Spleen (tissue), 11 donors: ENCODE measurements at regions not wholly inside any gene's neighbourhood (a gene's known extent, or its start where the extent isn't known, plus 50 kb on each side); places are given as distances from the start of the nearest gene placed in this dataset.

Experiments
- DNase-seq: peaks from one replicate; pipeline ENCODE4 v3.0.0-alpha.2; 2020
- H3K27ac ChIP-seq, 8 donors: fragments of 200-600 bp; sonication (generic) in 7 of 8; 1 replicate in 4 of 8; 2 replicates in 4 of 8; pipeline versions ENCODE4 v1.5.0 to v1.8.0; 2016 to 2021; ENCODE audit warnings: inconsistent platforms in 4 of 8, mild to moderate bottlenecking in 4 of 8, moderate library complexity in 1 of 8
- H3K27me3 ChIP-seq, 7 donors: fragments of 200-600 bp; sonication (generic) in 6 of 7; replicated peaks in 1 of 7; 1 replicate in 4 of 7; 2 replicates in 3 of 7; pipeline versions ENCODE4 v1.5.0 to v1.8.0; 2016 to 2021; ENCODE audit warnings: inconsistent platforms in 3 of 7, mild to moderate bottlenecking in 1 of 7
- H3K36me3 ChIP-seq, 6 donors: fragments of 200-600 bp; sonication (generic) in 5 of 6; 1 replicate in 4 of 6; 2 replicates in 2 of 6; pipeline versions ENCODE4 v1.5.0 to v1.8.0; 2016 to 2021; ENCODE audit warnings: inconsistent platforms in 2 of 6
- H3K4me1 ChIP-seq, 6 donors: fragments of 200-600 bp; sonication (generic) in 5 of 6; 1 replicate in 3 of 6; 2 replicates in 3 of 6; pipeline versions ENCODE4 v1.5.0 to v1.8.0; 2016 to 2021; ENCODE audit warnings: inconsistent platforms in 3 of 6
- H3K4me3 ChIP-seq, 8 donors: fragments of 200-600 bp; sonication (generic) in 7 of 8; 1 replicate in 4 of 8; 2 replicates in 4 of 8; pipeline versions ENCODE4 v1.5.0 to v1.8.0; 2016 to 2021; ENCODE audit warnings: inconsistent platforms in 4 of 8, mild to moderate bottlenecking in 4 of 8, moderate library complexity in 2 of 8
- H3K9me3 ChIP-seq, 8 donors: fragments of 200-600 bp; sonication (generic) in 7 of 8; 1 replicate in 4 of 8; 2 replicates in 4 of 8; pipeline versions ENCODE4 v1.5.0 to v1.8.0; 2016 to 2021; ENCODE audit warnings: inconsistent platforms in 4 of 8
- CTCF ChIP-seq, 11 experiments: fragments of 200-600 bp in 7 of 11; fragments of 450-650 bp in 4 of 11; sonication (generic) in 4 of 11; IDR thresholded peaks in 8 of 11; conservative IDR thresholded peaks in 3 of 11; 1 replicate in 7 of 11; 2 replicates in 4 of 11; pipeline versions ENCODE4 v1.4.0 to v1.8.0; 2016 to 2021; ENCODE audit warnings: antibody characterized with exemption in 11 of 11, inconsistent platforms in 4 of 11, mild to moderate bottlenecking in 1 of 11
- POLR2A ChIP-seq, 3 donors: fragments of 450-650 bp; IDR thresholded peaks; one replicate each; pipeline ENCODE4 v1.5.1; 2017; ENCODE audit warnings: antibody characterized with exemption in 3 of 3, mild to moderate bottlenecking in 1 of 3
- POLR2AphosphoS5 ChIP-seq, 3 donors: sonication (generic); formaldehyde crosslinking; IDR thresholded peaks; one replicate each; pipeline ENCODE4 v1.5.1; 2017; ENCODE audit warnings: antibody characterized with exemption in 3 of 3
- WGBS, 5 donors: extraction: QIAGEN DNeasy Blood & Tissue Kit in 3 of 5; methylation state at CpG; one replicate each; pipeline versions ENCODE4 v1.1.5 to v1.1.7; 2013 to 2018; 5-methylcytosine and 5-hydroxymethylcytosine counted together
- intact Hi-C: fragments of 100-400 bp; cut with DNase I; formaldehyde crosslinking; loops from one replicate; pipeline ENCODE4 v1.15.0; 2023; ENCODE audit warnings: low total_unique reads
- donor health status: healthy with polysubstance abuse.
- donor health status: DM: no; HTN: no; CAD: no; lungs with moderate emphysema.
- donor health status: DM: no; HTN: no; CAD: no.
- donor health status: Bipolar disorder and iron deficiency.
- donor health status: healthy.
- donor health status: DM: no; HTN: no; CAD: no.
- donor health status: DM: yes; HTN: yes; CAD: no.

DNA sequence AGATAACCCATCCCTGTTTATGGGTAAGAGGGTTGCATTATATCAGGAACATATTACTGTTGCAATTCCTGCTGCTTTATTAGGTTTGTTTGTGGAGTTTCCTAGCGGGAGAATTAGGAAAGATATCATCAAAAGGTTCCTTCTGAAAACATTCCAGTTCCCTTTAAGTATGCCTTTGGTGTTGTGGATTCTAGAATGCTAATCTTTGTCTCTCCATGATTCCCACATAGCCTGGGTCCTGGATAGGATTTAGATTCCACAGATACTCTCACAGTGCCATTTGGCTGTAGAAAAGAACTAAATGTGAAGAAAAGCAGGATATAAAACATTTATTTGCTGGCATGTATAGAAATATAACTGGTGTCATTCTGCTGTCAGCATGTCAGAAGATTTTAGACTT, 338.7 kb downstream of the PCDH18 start:
- intact Hi-C loops = no loop called here

DNA sequence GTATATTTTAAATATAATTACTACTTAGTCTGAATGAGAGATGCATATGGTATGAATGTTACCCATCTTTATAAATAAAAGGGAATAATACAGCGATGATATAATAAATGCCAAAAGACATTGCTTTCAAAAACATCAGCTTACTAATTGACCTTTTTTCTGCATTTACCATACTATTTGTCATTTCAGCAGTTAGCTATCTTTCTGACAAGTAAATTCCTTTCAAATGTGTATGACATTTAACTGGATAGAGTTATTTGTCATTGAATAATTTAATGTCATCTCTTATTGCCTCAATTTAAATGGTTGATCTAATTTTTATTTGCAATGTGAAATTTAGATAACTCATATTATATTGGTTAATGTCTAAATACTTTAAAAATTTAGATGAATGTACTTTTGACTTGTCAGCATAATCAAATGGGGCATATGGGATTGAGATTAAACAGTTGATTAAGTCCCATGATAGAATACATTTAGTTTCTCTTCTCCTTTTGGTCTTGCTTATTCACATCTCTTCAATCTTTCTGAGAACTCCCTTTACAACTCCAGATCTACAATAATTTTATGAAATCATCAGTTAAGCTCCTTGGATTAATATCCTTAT, 350.9 kb downstream of the PCDH18 start:
- H3K27ac ChIP-seq = no peak overlapping the region

More for the DNA sequence above, 338.7 kb downstream of the PCDH18 start:
- no peak overlapping the region for H3K4me3 ChIP-seq
- no peaks in the 10 kb centered on the region for H3K36me3 ChIP-seq
- no peak for TF ChIP-seq CTCF (IDR thresholded peaks at IDR 0.05 in 8 of 11, conservative IDR thresholded peaks at IDR 0.05 in 3 of 11)
- no peak for TF ChIP-seq POLR2A (IDR thresholded peaks at IDR 0.05)
- no peak for TF ChIP-seq POLR2AphosphoS5 (IDR thresholded peaks at IDR 0.05)
- WGBS, 5 donors = 44 to 78% (median 65%) methylated on average over 1 of the region's 1 CpG
- no peaks in the 10 kb centered on the region for H3K27me3 ChIP-seq
- no peak for DNase-seq
- no peaks in the 10 kb centered on the region for H3K4me1 ChIP-seq
- H3K9me3 ChIP-seq = peaks cover 0 to 9% (median 0%) of the 10 kb centered on the region in 8 donors
- H3K27ac ChIP-seq = no peak overlapping the region

DNA sequence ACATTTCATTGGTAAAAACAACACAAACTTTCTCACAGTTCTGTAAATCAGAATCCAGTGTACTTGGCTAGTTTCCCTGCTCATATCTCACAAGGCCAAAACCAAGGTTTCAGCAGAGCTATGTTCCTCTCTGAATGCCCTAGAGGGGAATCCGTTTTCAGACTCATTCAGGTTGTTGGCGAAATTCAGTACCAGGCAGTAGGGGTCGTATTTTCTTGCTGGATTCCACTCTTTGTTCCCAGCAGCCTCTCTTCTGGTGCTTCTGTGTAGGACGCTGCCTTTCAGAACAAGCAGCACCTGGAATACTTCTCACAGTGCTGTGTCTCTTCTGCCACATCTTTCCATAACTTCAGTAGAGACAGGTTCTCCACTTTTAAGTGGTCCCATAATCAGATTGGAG, 351.9 kb downstream of the PCDH18 start:
- Histone ChIP-seq H3K36me3 (no peaks in the 10 kb centered on the region), H3K27ac (no peak overlapping the region), H3K27me3 (no peaks in the 10 kb centered on the region), H3K9me3 (peaks cover 0 to 11% (median 0%) of the 10 kb centered on the region in 8 donors), H3K4me1 (no peaks in the 10 kb centered on the region), H3K4me3 (no peak overlapping the region)
- TF ChIP-seq CTCF (IDR thresholded peaks at IDR 0.05 in 8 of 11, conservative IDR thresholded peaks at IDR 0.05 in 3 of 11) = peak in 1 of 11 experiments; percentile 34
- no peak for TF ChIP-seq POLR2A (IDR thresholded peaks at IDR 0.05)
- 37 to 58% (median 48%) methylated on average over 4 of the region's 4 CpGs for WGBS, 5 donors
- intact Hi-C loops = no loop called here
- DNase-seq = no peak

More for the DNA sequence above, 350.9 kb downstream of the PCDH18 start:
- Histone ChIP-seq H3K36me3 (no peaks in the 10 kb centered on the region), H3K9me3 (peaks cover 0 to 11% (median 0%) of the 10 kb centered on the region in 8 donors), H3K4me3 (no peak overlapping the region), H3K27me3 (no peaks in the 10 kb centered on the region), H3K4me1 (no peaks in the 10 kb centered on the region)
- WGBS, 5 donors = 77 to 95% (median 85%) methylated on average over 1 of the region's 1 CpG
- intact Hi-C loops = no loop called here
- DNase-seq = no peak
- TF ChIP-seq CTCF (IDR thresholded peaks at IDR 0.05 in 8 of 11, conservative IDR thresholded peaks at IDR 0.05 in 3 of 11) (no peak), POLR2AphosphoS5 (IDR thresholded peaks at IDR 0.05) (no peak), POLR2A (IDR thresholded peaks at IDR 0.05) (no peak)

GRCh38 chr4:137156807-137157206, 375.5 kb downstream of the PCDH18 start:
- H3K27me3 ChIP-seq = no peaks in the 10 kb centered on the region
- no peaks in the 10 kb centered on the region for H3K9me3 ChIP-seq
- H3K4me3 ChIP-seq = no peak overlapping the region
- no peaks in the 10 kb centered on the region for H3K4me1 ChIP-seq
- no peak overlapping the region for H3K27ac ChIP-seq
- no peaks in the 10 kb centered on the region for H3K36me3 ChIP-seq
- TF ChIP-seq POLR2AphosphoS5 (IDR thresholded peaks at IDR 0.05) (no peak), POLR2A (IDR thresholded peaks at IDR 0.05) (no peak), CTCF (IDR thresholded peaks at IDR 0.05 in 8 of 11, conservative IDR thresholded peaks at IDR 0.05 in 3 of 11) (no peak)
- intact Hi-C loops = no loop called here
- WGBS, 5 donors = 44 to 50% (median 48%) methylated on average over 1 of the region's 1 CpG
- no peak for DNase-seq
